GM19351 (cell line): ENCODE measurements at regions not wholly inside any gene's neighbourhood (a gene's known extent, or its start where the extent isn't known, plus 50 kb on each side); places are given as distances from the start of the nearest gene placed in this dataset.
"Not testable (repeated sequence)": the region's sequence is repeated elsewhere in the genome, so short reads cannot be mapped to it uniquely, and the experiment has no call there.

Experiments used
- ATAC-seq: cut with Tn5 transposase; IDR thresholded peaks from one replicate; pipeline ENCODE4 v1.9.1; 2021; ENCODE audit warnings: mild to moderate bottlenecking, moderate library complexity; ENCODE audit not compliant: unreplicated experiment

- ATAC-seq = no peak
Measured at GRCh38 chr6:74070711-74071110, 374.7 kb downstream of the CD109 start.

GRCh38 chr6:74070091-74070490 is 374.1 kb downstream of the CD109 start:
- no peak for ATAC-seq

- ATAC-seq = no peak
Measured at GRCh38 chr6:74069089-74069581, 373.1 kb downstream of the CD109 start.

- ATAC-seq = no peak
Measured at GRCh38 chr6:74066168-74066871, 370.3 kb downstream of the CD109 start.

GRCh38 chr6:74065705-74066104 is 369.7 kb downstream of the CD109 start:
- ATAC-seq = no peak

GRCh38 chr6:74063391-74063790 is 367.4 kb downstream of the CD109 start:
- no peak for ATAC-seq

- ATAC-seq = no peak
Measured at GRCh38 chr6:74061201-74061600, 365.2 kb downstream of the CD109 start.

- no peak for ATAC-seq
Measured at GRCh38 chr6:74060354-74060753, 364.4 kb downstream of the CD109 start.

GRCh38 chr6:74058606-74059005 is 362.6 kb downstream of the CD109 start:
- no peak for ATAC-seq

- ATAC-seq = no peak
Measured at GRCh38 chr6:74057326-74057725, 361.3 kb downstream of the CD109 start.

- ATAC-seq = no peak
Measured at GRCh38 chr6:74054190-74054589, 358.2 kb downstream of the CD109 start.

GRCh38 chr6:74050921-74051320 is 354.9 kb downstream of the CD109 start:
- ATAC-seq = no peak

- no peak for ATAC-seq
Measured at GRCh38 chr6:74048387-74048786, 352.4 kb downstream of the CD109 start.

GRCh38 chr6:74044417-74045096 is 348.6 kb downstream of the CD109 start:
- no peak for ATAC-seq

- ATAC-seq = no peak
Measured at GRCh38 chr6:74041420-74041819, 345.4 kb downstream of the CD109 start.

GRCh38 chr6:74018825-74019224 is 322.8 kb downstream of the CD109 start:
- ATAC-seq = no peak

GRCh38 chr6:74015427-74015826 is 319.4 kb downstream of the CD109 start:
- ATAC-seq = no peak

GRCh38 chr6:74000666-74001490 is 304.9 kb downstream of the CD109 start:
- no peak for ATAC-seq

GRCh38 chr6:73990609-73991238 is 294.7 kb downstream of the CD109 start:
- not testable (repeated sequence) for ATAC-seq

- ATAC-seq = no peak
Measured at GRCh38 chr6:73989428-73989827, 293.4 kb downstream of the CD109 start.

GRCh38 chr6:73985891-73986290 is 289.9 kb downstream of the CD109 start:
- ATAC-seq = no peak
